Left renal pelvis (tissue), 4 donors: ENCODE measurements at regions not wholly inside any gene's neighbourhood (a gene's known extent, or its start where the extent isn't known, plus 50 kb on each side); places are given as distances from the start of the nearest gene placed in this dataset.

Source experiments
- DNase-seq, 4 donors: peaks; one replicate each; pipeline ENCODE4 v3.0.0-alpha.2; 2013; ENCODE audit warnings: low read depth in 4 of 4, low spot score in 3 of 4

DNA sequence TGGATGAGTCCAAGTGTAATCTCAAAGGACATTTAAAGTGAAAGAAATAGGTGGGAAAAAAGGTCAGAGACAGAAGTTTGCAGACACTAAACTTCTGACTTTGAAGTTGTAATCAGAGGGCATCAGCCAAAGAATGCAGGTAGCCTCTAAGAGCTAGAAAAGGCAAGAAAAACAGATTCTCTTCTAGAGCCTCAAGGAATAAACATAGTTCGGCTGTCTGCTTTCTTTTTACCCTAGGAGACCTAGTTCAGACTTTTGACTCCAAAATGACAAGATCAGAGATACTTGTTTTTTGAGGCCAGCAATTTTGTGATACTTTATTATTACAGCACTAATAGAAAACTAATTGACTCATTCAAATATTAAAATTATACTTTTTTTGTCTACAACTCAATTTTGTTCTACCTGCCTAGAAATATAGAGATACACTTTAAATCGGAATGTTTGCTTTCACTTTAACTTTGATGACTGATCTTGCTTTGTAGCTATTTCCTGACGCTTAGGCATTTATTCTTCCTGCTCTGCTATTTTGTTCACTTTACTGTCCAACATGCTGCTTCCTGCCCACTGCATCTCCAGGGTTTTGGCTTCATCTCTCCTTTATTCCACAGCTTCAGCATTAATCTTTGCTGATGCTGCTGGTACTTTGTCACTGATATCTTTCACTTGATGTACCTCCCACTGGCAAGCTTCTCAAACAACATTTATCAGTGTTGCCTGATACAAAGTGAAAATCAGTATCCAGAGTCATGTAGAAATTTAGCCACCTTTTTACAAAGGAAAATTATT lies 272.5 kb downstream of the DSEL start:
- DNase-seq = no peak

DNA sequence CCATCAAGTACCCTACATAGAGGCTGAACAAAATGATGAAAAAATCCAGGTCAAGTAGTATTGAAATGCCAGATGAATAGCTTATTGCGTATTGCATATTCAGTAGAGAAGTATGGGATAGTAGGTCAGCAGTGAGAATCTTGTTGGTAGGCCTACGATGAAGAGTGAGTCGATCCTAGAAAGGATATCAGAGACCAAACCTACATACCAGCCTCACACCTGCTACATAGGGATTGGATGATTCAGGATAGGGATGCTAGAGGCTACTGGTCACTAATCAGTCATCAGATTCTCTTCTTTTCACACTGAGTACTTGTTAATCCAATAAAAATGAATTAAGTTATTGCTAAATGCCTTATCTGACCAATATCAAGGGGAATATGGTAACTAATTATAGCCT lies 274.5 kb downstream of the DSEL start:
- no peak for DNase-seq

- DNase-seq = no peak
Measured at GRCh38 chr18:67241299-67241698, 275.2 kb downstream of the DSEL start.

GRCh38 chr18:67239826-67240225 lies 276.7 kb downstream of the DSEL start:
- no peak for DNase-seq

GRCh38 chr18:67232991-67233390 lies 283.5 kb downstream of the DSEL start:
- DNase-seq = no peak

DNA sequence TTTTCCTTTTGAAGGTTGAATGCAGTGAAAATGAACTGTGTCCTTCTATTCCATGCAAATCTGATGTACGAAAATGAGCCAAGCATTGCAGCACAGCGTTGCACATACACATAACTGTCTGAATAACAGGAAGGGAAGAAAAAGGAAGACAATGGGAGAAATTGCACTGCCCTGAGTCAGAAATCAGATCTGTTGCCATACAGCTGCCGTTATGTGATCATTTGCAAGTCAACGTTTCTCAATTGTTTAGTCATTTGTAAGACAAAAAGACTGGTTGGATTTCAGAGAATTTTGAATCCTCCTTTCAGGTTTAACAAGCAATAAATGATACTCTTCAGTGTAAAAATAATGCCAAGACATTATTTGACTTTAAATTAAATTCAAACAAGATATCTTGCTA lies 284.1 kb downstream of the DSEL start:
- no peak for DNase-seq

GRCh38 chr18:67222887-67223286 lies 293.6 kb downstream of the DSEL start:
- no peak for DNase-seq

DNA sequence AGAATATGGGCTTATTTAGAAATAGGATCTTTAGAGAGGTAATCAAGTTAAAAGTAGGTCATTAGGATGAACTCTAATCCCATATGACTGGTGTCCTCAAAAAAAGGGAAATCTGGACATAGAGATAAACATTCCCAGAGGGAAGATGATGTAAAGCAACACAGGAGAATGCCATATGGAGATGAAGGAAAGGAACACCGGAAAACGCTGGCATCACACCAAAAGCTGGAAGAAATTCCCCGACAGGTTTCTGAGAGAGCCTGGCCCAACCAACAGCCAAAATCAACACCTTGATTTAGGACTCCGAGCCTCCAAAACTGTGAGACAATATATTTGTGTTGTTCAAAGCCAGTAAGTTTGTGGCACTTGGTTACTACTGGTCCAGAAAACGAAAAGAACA lies 296.7 kb downstream of the DSEL start:
- DNase-seq = no peak

DNA sequence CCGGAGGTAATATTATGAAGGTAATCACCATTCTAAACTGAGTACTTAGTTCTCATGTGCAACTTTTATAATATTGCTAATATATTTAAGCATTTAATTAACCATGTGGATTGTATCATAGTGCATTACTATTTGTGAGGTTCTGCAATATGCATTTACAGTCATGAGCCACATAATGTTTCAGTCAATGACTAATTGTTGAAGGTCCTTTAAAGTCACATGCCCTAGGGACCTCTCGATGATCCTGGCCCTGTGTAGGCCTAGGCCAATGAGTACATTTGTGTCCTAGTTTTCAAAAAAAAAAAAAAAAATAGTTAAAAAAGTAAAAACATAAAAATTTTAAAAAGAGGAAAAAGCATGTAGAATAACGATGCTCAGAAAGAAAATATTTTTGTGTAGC lies 298.0 kb downstream of the DSEL start:
- no peak for DNase-seq

DNA sequence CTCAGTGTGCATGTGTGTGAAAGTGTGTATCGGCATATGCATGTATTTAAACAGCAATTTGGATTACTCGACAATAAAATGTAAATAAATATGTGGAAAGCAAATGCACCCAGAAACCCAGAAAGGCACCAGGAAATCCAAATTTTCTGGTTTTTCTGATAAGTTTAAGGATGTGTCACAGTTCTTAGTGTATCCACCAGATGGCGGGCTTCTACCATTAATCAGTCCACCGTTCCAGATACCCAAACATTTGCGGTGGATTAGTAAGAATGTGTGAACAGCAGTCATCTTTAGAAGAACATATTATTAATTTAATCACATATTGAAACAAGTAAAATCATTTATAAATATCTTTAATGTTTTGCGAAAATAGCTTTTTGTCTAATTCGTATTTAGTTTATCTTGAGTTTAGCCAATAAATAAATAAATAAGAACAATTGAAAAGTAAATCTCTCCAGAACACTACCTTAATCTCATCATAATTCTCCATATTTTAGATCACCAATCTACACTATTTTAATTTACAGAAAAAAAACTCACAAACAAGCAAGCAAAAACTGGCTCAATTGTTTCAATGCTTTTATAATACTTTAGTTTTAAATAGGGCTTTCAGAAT lies 298.9 kb downstream of the DSEL start:
- peak; percentile 29 to 36 (median 34) for DNase-seq

DNA sequence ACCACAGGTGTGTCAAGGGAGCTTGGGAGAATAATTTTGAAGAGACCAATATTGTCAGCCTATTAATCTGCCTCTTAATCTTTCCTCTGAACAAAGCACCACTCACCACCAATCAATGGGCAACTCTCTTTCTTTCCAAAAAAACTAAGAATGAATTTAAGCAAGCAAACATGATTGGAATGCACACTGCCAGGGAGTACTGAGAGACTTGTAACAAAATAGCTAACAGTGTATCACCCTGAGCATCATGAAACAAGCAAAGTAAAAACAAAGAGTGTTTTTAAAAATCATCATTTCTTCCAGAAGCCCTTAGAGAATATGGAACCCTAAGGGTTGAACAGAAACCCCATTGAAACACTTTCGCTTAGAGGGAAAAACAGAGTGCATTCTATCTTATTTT lies 299.7 kb downstream of the DSEL start:
- DNase-seq = no peak

GRCh38 chr18:67215686-67216085 lies 300.8 kb downstream of the DSEL start:
- DNase-seq = no peak

DNA sequence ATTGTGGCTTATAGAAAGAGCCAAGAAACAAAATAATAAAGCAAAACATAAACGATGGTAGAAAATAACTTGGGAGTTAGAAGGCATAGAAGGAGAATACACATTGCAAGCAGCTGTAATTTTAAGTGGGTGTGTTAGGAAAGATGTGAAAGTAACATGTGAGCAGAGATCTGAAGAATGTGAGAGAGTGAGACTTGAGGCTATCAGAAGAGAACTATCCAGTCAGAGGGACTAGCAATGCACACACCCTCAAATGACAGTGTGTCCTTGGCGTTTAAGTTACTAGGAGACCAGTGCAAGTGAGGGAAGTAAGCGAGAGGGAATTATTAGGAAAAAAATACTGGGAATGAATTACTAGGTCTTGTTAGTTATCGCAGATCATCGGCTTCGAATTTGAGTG lies 304.9 kb downstream of the DSEL start:
- DNase-seq = no peak

DNA sequence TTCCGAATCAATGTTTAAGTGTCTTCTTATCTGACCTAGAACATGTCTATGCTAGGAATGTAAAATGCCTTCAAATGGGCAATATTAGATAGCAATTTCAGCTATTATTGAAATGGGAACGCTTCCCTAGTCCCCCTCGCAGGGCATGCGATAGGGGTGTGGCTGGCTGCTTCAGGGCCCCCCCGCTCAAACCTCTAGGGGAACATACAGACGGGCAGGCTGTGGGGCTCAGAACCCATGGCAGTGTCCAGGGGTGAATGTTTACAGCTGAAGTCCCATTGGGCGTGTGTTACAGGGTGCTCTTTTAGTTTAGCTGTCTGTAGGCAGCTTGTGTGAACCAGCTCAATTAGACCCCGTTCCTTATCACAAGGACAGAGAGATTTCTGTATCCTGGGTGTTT lies 315.9 kb downstream of the DSEL start:
- DNase-seq = no peak

GRCh38 chr18:67199993-67200617 lies 316.4 kb downstream of the DSEL start:
- peak; percentile 18 to 45 (median 30) for DNase-seq

DNA sequence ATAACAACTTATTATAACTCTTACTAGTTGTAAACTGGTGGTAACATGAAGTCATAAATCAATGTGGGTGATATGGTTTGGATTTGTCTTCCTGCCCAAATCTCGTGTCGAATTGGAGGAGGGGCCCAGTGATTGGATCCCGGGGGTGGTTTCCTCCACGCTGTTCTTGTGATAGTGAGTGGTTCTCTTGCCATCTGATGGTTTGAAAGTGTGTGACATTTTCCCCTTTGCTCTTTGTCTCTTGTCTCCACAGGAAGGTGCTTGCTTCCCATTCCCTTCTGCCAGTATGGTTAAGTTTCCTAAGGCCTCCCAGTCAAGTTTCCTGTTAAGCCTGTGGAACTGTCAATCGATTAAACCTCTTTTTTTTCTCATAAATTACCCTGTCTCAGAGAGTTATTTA lies 321.6 kb downstream of the DSEL start:
- DNase-seq = no peak

- DNase-seq = no peak
Measured at GRCh38 chr18:67192535-67192934, 324.0 kb downstream of the DSEL start.

DNA sequence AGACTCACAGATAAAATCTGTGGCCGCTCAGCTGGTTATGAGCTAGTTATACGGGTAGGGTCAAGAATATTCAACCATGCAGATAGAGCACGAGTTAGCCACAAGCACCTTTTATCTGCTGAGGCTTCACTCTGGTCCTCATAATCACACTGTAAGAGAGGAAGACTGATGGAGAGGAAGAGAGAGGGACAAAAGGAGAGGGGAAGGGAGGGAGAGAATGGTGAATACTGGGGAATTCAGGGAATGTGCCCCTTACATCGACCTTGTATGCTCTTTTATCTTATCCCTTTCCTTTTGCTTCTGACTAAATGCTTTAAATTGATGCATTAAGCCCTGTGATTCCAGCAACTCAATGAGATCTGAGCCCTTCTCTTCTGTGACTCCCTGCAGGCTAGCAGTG lies 333.1 kb downstream of the DSEL start:
- DNase-seq = no peak

DNA sequence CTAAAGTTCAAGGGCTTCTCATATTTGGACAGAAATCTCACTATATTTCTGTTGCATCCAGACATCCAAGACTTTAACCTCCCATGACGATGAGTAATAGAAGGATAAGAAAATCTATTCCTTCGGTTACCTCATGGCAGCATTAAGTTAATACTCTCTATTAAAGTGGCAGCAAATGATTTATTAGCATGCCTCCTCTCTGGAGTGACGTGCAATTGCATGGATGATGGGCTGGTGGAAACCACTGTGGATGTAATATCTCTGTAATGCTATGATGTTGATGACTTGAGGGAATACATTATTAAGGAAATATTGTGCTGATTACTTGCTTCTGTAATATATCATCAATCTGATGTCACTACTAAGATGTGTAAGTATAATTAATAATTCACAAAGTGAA lies 336.8 kb downstream of the DSEL start:
- DNase-seq = no peak

- DNase-seq = no peak
Measured at GRCh38 chr18:67159662-67160061, 356.9 kb downstream of the DSEL start.

DNA sequence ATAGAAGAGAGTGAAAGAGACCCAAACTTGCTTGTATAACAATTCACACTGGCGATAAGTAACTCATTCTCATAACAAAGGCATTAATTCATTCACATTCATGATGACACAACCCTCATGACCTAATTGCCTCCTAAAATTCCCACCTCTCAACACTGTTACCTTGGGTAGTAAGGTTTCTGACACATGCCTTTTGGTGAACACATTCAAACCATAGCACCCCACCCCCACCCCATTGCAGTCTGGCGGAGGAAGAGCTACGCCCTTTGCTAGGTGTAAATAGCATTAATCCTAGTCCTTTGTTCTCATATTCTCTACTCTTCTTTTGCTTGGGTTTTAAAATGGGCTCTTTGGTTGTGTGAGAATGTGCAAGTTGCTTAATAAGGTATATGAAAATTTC lies 361.5 kb downstream of the DSEL start:
- no peak for DNase-seq

DNA sequence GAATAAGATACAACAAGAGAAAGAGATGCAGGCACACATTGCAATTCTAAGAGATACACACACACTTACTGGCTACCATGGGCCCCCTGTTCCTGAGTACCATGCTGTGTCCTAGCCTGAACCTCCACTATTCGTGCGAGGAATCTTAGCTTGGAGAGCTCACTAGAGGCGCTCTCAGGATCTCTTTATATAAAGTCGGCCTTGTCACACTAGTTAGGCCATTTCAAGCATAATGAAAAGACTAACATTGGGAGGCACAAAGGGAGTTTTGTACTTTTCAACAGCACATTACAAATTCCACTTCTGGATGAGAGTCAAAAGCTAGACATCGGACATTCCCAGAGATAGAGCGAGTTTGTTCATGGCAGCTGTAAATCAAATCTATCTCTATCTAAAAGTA lies 365.2 kb downstream of the DSEL start:
- no peak for DNase-seq
